NK-92 treated with Interleukin-12 subunit alpha and Interleukin-12 subunit beta, amount 100 ng/mL, for 24 hours (cell line): ENCODE measurements at regions not wholly inside any gene's neighbourhood (a gene's known extent, or its start where the extent isn't known, plus 50 kb on each side); places are given as distances from the start of the nearest gene placed in this dataset.
"Not testable (repeated sequence)": the region's sequence is repeated elsewhere in the genome, so short reads cannot be mapped to it uniquely, and the experiment has no call there.

ENCODE experiments used
- DNase-seq: peaks from one replicate; lab custom pipeline; 2025; lab: John Stamatoyannopoulos, UW

DNA sequence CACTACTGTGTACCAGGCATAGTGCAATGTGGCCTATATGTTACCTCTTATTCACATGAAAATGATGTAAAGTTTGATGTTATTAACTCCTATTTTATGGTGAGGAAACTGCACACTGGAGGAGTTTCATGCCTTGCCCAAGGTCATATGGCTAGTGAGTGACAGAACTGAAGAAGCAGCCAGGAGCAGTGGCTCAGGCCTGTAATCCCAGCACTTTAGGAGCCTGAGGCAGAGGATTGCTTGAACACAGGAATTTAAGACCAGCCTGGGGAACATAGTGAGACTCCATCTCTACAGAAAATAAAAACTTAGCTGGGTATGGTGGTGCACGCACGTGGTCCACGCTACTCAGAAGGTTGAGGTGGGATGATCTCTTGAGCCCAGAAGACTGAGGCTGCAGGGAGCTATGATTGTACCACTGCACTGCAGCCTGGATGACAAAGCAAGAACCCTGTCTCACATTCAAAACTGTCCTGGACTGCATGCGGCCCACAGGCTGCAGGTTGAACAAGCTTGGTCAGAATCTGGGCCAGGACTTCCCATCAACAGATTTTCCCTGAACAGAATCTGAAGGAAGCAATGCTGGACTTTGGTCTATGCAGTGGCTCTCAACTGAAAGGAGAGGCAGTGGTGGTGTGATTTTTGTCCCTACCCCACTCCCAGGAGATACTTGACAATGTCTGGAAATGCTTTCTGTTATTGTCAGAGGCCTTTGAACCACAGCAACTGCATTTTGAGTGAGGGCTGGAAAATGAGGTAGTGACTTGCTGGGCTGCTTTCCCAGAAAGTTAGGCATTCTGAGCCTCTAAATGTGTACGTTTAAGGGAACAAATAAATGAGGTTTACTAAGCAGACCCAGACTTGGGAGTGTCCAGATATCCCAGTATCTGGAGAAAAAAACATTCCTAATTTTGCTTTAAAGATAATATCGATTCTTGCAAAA is 479.5 kb downstream of the TMEM114 start:
- DNase-seq = no peak

DNA sequence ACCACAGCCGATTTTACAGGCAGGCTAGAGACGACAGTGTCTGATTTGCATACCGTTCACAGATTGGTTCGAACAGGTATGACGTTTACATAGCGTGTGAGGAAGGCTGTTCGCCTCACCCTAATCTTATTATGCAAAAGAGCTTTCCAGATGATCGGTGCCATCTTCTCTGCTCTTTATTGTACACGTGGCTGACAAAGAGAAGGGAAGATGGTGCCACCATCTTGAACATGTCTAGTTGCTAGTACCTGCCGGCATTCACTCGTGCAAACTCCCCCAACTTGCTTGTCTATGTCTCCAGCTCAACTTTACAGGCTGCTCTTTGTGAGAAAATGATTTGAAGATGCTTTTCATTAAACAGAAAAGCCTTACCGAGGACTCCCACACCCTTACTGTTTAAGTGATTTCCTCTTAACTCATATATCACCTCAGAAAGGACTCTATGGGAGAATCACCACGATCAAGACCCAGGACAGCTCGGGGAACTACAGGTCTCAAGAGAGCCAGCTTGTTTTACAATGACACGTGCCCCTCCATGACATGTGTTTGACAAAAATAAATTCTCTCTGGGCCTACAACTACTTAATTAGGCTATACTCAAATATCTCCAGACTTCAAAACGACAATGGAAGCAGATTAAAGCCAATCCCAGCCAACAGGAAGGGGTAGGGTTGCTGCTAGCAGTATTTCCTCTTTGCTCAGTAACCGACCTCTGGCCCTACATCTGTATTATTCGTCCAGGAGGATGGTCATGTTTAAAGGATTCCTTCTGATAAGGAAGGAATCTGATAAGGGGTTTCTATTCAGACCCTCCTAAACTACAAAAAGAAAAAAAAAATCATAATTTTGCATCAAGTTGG is 480.6 kb downstream of the TMEM114 start:
- DNase-seq = no peak

GRCh38 chr16:8108991-8109509 is 481.3 kb downstream of the TMEM114 start:
- no peak for DNase-seq

DNA sequence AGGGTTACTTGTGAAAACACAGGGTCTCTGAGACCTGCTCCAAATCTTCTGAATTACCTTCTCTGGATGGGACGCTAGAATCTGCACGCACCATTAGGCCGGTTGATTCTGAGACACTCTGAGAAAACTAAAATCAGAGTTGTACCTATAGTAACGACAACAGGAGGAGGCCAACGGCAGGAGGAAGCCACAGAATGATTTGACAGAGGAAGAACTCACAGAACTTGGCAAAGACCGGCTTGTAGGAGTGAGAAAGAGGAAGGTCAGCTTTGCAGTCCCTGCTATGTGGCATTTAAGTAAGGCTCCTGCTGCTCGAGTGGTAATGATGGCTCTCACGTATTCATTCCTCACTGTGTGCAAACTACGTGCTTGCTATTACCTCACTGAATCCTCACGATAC is 483.0 kb downstream of the TMEM114 start:
- DNase-seq = no peak

DNA sequence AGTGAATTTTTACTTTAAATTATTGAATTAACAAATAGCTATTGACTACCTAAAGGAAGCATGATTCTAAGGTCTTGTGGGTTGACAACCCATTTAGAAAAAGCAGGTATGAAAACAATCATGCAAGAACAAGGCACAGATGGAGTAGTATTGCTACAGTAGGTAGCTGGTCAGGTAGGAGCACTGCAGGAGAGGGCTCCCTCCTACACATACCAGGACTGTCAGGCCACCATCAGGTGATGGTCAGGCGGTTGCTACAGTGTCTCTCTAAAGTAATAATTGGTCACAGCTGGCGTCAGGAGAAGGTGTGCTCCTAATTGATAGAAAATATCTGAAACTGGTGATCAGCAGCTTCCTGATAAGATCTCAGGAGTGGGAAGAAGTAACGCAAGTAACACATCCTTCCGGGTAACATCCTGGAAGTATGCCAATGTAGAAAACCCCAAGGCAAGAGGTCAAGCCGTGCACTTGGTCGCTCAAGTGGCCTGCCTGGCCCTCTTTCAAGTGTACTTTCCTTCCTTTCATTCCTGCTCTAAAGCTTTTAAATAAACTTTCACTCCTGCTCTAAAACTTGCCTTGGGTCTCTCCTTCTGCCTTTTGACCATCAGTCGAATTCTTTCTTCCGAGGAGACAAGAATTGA is 486.5 kb downstream of the TMEM114 start:
- DNase-seq = no peak

DNA sequence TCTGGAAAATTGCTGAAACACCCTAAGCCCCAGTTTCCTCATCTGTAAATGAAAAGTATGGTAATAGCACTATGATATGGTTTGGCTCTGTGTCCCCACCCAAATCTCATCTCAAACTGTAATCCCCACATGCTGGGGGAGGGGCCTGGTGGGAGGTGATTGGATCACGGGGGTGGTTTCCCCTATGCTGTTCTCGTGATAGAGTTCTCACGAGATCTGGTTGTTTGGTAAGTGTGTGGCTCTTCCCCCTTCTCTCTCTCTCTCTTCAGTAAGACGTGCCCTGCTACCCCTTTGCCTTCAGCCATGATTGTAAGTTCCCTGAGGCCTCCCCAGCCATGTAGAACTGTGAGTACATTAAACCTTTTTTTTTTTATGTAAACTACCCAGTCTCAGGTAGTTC is 490.7 kb downstream of the TMEM114 start:
- DNase-seq = no peak

GRCh38 chr16:8098947-8099512 is 491.3 kb downstream of the TMEM114 start:
- no peak for DNase-seq

- no peak for DNase-seq
These were observed 494.1 kb downstream of the TMEM114 start for GRCh38 chr16:8096211-8096610.

DNA sequence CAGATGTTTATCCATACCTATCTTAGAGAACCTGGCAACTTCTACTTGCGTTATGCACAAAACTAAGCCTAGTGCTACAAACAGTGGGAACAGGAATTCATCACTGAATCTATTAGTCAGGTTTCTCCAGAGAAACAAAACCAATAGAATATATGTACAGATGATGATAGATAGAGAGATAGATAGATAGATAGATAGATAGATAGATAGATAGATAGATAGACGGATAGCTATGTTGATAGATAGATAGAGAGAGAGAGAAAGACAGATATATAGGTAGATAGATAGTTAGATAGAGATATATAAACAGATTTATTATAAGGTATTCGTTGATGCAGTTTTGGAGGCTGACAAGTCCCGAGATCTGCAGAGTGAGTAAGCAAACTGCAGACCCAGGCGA is 495.6 kb downstream of the TMEM114 start:
- no peak for DNase-seq

GRCh38 chr16:8088820-8089338 is 501.4 kb downstream of the TMEM114 start:
- no peak for DNase-seq

DNA sequence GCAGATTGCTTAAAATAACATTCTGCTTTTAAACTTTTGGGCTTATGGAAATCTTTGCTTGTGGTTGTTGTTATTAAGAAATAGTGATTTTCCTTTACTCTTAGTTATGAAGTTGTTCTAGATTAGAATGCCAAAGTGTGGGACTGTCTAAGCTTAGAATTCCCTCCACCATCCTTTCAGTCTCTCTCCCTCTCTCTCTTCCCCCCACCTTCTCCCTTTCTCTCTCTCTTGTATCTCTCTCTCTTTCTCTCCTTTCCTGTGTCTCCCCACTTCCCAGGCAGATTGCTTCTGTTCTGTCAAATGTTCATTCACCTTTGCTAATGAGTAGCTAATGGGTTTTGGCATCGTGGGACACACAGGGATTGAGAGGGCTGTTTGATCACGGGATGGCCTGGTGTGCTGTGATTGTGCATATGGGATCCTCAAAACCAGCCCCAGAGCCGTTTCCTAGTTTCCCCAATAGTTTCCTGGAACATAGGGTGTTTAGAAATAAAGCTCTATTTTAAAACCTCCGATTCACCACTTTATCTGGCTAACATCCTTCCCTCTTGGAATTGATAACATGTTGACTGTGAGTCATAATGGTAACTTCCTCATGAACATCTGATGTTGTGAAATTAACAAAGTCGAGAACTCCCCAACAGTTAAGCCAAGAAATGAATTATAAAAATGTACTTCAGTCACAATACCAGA is 502.6 kb downstream of the TMEM114 start:
- no peak for DNase-seq

- DNase-seq = no peak
These were observed 503.2 kb downstream of the TMEM114 start for GRCh38 chr16:8087146-8087545.

DNA sequence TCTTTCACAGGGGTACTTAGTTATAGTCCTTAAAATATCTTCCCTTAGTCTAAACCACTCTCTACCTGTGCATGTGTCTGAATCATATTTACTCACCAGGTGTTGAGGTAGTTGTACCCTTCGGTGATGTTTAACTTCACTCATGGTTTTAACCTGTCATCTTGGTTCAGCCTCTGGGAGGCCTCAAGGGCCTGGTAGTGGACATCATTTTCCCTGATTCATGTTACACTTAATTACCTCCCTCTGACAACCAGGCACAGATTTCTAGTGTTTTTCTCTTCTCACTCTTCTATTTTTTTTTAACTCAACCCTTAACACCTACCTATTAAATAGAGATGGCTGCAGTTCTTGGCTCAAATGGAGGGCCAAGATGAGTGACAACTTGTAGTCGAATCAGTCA is 505.4 kb downstream of the TMEM114 start:
- no peak for DNase-seq

DNA sequence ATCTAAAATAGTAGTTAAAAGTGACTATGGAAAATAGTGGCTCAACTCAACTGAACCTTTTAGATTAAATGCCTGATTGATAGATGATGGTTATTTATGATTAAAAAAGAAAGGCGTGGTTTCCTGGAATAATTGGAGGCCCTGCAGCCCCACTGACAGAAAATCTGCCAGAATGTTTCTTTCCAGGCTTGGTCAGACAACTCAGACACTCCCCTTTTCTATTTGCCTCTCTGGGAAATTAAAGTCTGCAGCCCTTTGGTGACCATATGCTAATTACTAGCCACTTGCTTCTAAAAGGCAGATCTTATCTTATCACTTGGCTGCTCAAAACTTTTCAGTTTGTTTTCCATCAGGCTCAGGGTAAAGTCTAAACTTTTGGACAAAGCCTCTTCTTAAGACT is 506.0 kb downstream of the TMEM114 start:
- no peak for DNase-seq

GRCh38 chr16:8083560-8083959 is 506.8 kb downstream of the TMEM114 start:
- DNase-seq = no peak

DNA sequence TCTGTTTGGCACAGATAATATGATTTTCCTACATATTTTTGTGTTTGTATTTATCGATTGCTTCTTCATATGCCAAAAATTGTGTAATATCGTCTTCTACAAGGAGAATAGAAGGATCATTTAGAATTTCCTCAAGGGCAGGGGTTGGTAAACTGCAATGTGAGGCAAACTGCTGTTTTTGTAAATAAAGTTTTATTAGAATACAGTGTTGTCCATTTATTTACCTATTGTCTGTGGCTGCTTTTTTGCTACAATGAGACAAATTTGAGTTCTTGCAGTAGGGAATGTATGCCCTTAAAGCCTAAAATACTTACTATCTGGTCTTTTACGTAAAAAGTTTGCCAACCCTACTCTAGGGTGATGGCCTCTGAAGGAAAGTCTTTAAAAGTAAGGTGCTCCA is 509.5 kb downstream of the TMEM114 start:
- DNase-seq = no peak

DNA sequence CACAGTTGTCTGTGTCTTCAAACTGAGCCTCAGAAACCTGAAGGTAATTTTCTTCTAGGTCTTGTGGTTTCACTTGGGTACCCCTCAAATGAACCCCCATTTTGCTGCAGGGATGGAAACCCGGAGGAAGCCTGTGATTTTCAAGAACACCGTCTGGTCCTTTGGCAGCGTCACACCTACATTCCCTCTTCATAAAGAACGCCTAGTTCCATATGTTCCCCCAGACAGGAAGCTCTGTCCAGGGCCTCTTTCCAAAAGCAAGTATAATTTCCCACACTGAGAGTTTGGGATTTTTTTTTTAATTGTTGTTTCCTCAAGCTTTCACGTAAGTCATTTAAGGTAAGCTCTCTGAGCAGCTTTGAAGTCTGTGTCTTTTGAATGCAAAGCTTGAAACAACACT is 515.0 kb downstream of the TMEM114 start:
- DNase-seq = no peak

DNA sequence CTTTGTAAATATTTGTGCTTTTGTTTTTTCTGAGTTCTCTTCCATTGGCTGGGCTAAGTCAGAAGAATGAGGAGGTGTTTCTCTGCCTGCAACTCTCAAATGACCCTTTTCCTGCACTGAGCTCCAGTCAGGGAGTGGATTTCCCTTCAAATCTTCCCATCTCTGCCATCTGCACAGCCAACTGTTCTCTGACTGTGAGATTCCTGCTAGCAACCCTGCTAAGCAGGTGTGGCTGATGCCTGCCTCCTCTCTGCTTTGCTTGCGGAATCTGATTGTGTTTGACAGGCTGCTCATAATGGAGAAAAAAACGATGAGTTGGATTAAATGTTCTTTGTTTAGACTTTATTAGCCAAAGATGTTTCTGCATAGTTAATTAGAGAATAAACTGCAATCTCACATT is 519.8 kb downstream of the TMEM114 start:
- no peak for DNase-seq

GRCh38 chr16:8068225-8068624 is 522.1 kb downstream of the TMEM114 start:
- not testable (repeated sequence) for DNase-seq

DNA sequence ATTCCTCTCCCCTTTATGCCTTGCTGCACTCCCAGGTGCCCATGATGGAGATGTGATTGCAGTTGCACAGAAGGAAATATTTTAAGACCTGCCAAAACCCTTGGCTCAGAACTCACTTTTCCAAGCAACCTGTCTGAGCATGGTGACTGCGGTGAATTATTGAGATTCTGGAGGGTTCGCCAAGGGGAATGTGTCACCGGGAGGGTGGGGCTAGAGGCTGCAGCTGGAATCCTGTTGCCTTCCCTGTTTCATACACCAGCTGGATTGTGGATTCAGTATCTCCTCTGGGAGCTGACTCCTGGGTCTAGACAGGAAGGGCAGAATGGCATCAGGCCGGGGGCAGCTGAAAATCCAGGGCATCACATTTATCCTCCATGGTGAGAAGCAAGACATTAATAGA is 527.2 kb downstream of the TMEM114 start:
- no peak for DNase-seq

DNA sequence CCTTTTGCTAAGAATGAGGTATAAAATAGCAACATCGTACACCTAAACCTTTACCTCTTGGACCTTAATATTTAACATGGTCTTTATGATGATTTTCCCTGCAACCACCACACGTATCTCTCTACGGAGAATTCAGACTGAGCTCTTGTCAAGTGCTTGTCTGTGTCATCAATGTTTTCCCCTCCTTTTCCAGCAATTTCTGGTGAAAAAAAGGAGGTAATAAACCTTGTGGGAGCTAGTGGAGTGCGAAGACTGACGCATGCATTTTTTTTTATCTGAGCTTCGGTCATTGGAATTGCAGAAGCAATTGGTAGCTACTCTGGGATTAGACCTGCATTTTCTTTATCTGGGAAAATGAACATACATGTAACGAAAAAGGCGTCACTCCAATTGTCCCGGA is 527.6 kb downstream of the TMEM114 start:
- no peak for DNase-seq
